ENCODE measurements at regions not wholly inside any gene's neighbourhood (a gene's known extent, or its start where the extent isn't known, plus 50 kb on each side); places are given as distances from the start of the nearest gene placed in this dataset.

DNA sequence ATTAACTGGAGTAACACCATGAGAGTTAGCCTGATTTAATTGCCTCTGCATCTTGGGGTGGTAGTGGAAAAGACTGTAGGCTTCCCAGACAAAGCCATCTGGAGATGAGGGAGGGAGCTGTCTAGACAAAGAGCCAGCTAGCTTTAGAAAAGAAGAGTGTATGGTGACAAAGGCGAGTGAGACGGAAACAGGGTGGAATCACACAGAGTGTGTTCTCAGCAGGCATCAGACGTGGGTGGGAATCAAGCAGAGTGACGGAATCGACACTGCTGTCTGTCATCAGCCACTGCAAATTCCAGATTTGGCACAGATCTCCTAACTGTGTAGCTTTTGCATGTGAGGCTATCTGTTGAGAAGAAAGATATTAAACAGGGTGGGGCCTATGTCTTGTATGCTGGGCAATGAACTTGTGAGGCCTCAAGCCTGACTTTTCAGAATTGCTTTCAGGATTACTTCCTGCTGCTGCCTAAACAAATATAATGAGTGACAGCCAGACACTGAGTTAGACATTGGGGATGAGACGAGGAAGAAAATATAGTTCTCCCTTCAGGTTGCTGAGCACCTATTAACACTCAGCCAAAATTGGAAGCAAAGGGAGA lies 236.5 kb upstream of the GRIP1 start:
- Histone ChIP-seq H3K4me3 (ENCODE audit: low read depth in 2 of 2, low read length in 2 of 2) (no peak overlapping the region), H3K36me3 (ENCODE audit: control insufficient read depth, insufficient read depth, low read length) (no peaks in the 10 kb centered on the region), H3K27ac (ENCODE audit: low read length) (no peak overlapping the region), H3K27me3 (ENCODE audit: control insufficient read depth, insufficient read depth, low read length) (no peaks in the 10 kb centered on the region), H3K9me3 (ENCODE audit: control insufficient read depth, insufficient read depth, low read depth, low read length) (no peaks in the 10 kb centered on the region), H3K4me1 (ENCODE audit: control insufficient read depth, insufficient read depth, low read length) (no peaks in the 10 kb centered on the region)
- intact Hi-C loops (cut with micrococcal nuclease; ENCODE audit: unreplicated experiment) = no loop called here
- DNase-seq (ENCODE audit: low read depth, low spot score) = no peak
- ChIA-PET POLR2A (no interaction called here), CTCF (no interaction called here)
- no peak for ATAC-seq
- in situ Hi-C loops (cut with HindIII; ENCODE audit: low pct_unique_long_range_greater_than_20kb, low sequenced_read_pairs) = no loop called here
- TF ChIP-seq, protein P1, sequence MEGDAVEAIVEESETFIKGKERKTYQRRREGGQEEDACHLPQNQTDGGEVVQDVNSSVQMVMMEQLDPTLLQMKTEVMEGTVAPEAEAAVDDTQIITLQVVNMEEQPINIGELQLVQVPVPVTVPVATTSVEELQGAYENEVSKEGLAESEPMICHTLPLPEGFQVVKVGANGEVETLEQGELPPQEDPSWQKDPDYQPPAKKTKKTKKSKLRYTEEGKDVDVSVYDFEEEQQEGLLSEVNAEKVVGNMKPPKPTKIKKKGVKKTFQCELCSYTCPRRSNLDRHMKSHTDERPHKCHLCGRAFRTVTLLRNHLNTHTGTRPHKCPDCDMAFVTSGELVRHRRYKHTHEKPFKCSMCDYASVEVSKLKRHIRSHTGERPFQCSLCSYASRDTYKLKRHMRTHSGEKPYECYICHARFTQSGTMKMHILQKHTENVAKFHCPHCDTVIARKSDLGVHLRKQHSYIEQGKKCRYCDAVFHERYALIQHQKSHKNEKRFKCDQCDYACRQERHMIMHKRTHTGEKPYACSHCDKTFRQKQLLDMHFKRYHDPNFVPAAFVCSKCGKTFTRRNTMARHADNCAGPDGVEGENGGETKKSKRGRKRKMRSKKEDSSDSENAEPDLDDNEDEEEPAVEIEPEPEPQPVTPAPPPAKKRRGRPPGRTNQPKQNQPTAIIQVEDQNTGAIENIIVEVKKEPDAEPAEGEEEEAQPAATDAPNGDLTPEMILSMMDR (IDR thresholded peaks at IDR 0.05) = no peak
- no peak for TF ChIP-seq POLR2AphosphoS5 (IDR thresholded peaks at IDR 0.05; ENCODE audit: low read depth, low read length)
- TF ChIP-seq, protein P2, sequence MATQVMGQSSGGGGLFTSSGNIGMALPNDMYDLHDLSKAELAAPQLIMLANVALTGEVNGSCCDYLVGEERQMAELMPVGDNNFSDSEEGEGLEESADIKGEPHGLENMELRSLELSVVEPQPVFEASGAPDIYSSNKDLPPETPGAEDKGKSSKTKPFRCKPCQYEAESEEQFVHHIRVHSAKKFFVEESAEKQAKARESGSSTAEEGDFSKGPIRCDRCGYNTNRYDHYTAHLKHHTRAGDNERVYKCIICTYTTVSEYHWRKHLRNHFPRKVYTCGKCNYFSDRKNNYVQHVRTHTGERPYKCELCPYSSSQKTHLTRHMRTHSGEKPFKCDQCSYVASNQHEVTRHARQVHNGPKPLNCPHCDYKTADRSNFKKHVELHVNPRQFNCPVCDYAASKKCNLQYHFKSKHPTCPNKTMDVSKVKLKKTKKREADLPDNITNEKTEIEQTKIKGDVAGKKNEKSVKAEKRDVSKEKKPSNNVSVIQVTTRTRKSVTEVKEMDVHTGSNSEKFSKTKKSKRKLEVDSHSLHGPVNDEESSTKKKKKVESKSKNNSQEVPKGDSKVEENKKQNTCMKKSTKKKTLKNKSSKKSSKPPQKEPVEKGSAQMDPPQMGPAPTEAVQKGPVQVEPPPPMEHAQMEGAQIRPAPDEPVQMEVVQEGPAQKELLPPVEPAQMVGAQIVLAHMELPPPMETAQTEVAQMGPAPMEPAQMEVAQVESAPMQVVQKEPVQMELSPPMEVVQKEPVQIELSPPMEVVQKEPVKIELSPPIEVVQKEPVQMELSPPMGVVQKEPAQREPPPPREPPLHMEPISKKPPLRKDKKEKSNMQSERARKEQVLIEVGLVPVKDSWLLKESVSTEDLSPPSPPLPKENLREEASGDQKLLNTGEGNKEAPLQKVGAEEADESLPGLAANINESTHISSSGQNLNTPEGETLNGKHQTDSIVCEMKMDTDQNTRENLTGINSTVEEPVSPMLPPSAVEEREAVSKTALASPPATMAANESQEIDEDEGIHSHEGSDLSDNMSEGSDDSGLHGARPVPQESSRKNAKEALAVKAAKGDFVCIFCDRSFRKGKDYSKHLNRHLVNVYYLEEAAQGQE (IDR thresholded peaks at IDR 0.05; ENCODE audit: insufficient read depth in 1 of 2, low read depth in 2 of 2, low read length in 1 of 2) = no peak
- no peak for TF ChIP-seq TCF7L2 (IDR thresholded peaks at IDR 0.05; ENCODE audit: low read depth, low read length)
- no peak for TF ChIP-seq SIN3A (IDR thresholded peaks at IDR 0.05; ENCODE audit: borderline replicate concordance, insufficient read depth, low read depth, low read length)
- no TSS peak for BruUV-seq (replicated peaks)

DNA sequence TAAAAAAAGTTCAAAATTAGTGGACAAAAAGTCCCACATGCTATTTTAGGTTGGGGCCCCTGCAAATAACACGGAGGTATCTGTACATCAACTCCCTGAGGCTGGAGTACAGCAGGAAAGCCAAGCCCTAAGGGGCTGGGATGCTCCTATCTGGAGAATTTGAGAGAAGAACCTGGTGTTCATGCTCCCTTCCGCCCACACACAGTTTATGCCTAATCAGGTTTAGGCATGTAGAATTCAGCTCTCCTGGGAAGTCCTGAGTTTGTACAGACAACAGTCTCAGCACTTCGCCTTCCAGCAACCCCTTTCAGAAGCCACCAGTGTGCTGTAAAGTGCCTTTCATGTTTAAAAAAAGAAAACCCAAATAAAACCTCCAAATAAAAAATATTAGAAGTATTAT lies 237.3 kb upstream of the GRIP1 start:
- Histone ChIP-seq H3K9me3 (ENCODE audit: control insufficient read depth, insufficient read depth, low read depth, low read length) (no peaks in the 10 kb centered on the region), H3K4me3 (ENCODE audit: low read depth in 2 of 2, low read length in 2 of 2) (no peak overlapping the region), H3K36me3 (ENCODE audit: control insufficient read depth, insufficient read depth, low read length) (no peaks in the 10 kb centered on the region), H3K4me1 (ENCODE audit: control insufficient read depth, insufficient read depth, low read length) (no peaks in the 10 kb centered on the region), H3K27ac (ENCODE audit: low read length) (no peak overlapping the region), H3K27me3 (ENCODE audit: control insufficient read depth, insufficient read depth, low read length) (no peaks in the 10 kb centered on the region)
- BruUV-seq (replicated peaks) = no TSS peak
- in situ Hi-C loops (cut with HindIII; ENCODE audit: low pct_unique_long_range_greater_than_20kb, low sequenced_read_pairs) (no loop called here), intact Hi-C loops (cut with micrococcal nuclease; ENCODE audit: unreplicated experiment) (no loop called here)
- TF ChIP-seq, protein P1 (IDR thresholded peaks at IDR 0.05) = no peak
- no peak for TF ChIP-seq TCF7L2 (IDR thresholded peaks at IDR 0.05; ENCODE audit: low read depth, low read length)
- TF ChIP-seq SIN3A (IDR thresholded peaks at IDR 0.05; ENCODE audit: borderline replicate concordance, insufficient read depth, low read depth, low read length) = no peak
- TF ChIP-seq, protein P2 (IDR thresholded peaks at IDR 0.05; ENCODE audit: insufficient read depth in 1 of 2, low read depth in 2 of 2, low read length in 1 of 2) = no peak
- TF ChIP-seq POLR2AphosphoS5 (IDR thresholded peaks at IDR 0.05; ENCODE audit: low read depth, low read length) = no peak
- no peak for DNase-seq (ENCODE audit: low read depth, low spot score)
- CTCF ChIA-PET = no interaction called here
- no peak for ATAC-seq
- POLR2A ChIA-PET = no interaction called here

Data from Panc1 (cell line).